ENCODE measurements at regions not wholly inside any gene's neighbourhood (a gene's known extent, or its start where the extent isn't known, plus 50 kb on each side); places are given as distances from the start of the nearest gene placed in this dataset.
"Not testable (repeated sequence)": the region's sequence is repeated elsewhere in the genome, so short reads cannot be mapped to it uniquely, and the experiment has no call there.

DNA sequence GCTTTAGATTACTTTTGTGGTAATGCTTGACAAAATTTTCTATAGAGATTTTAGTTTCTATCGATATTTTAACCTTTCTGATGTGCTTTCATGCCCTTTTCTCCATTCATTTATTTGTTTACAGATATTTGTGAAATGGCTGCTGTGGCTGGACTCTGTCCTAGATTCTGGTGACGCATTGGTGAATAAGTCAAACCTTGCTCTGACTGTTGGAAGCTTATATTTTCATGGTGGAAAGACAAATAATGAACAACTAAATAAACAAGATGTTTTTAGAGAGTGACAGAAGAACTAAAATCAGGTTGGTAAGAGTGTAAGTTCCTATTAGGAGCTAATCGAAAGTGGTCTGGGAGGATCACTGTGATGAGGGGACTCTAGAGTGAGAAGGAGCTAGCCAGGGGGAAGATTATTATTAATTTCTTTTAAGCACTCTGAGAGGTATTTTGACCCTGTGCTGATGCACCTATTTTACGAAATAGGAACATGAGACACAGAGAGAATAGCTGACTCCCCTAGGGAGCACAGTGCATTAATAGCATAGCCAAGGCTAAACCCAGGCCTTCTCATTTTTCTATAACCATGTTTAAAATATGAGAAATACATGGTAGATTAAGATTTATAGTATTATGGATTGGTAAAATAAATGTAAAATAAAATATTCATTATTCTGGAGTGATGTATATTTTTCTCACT, 411.9 kb upstream of the ARRDC3 start:
- DNase-seq (ENCODE audit: extremely low read depth, low read depth): no peak
- TF ChIP-seq, protein P1, sequence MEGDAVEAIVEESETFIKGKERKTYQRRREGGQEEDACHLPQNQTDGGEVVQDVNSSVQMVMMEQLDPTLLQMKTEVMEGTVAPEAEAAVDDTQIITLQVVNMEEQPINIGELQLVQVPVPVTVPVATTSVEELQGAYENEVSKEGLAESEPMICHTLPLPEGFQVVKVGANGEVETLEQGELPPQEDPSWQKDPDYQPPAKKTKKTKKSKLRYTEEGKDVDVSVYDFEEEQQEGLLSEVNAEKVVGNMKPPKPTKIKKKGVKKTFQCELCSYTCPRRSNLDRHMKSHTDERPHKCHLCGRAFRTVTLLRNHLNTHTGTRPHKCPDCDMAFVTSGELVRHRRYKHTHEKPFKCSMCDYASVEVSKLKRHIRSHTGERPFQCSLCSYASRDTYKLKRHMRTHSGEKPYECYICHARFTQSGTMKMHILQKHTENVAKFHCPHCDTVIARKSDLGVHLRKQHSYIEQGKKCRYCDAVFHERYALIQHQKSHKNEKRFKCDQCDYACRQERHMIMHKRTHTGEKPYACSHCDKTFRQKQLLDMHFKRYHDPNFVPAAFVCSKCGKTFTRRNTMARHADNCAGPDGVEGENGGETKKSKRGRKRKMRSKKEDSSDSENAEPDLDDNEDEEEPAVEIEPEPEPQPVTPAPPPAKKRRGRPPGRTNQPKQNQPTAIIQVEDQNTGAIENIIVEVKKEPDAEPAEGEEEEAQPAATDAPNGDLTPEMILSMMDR (IDR thresholded peaks at IDR 0.05; ENCODE audit: low read depth, low read length): no peak

- TF ChIP-seq, protein P1 (IDR thresholded peaks at IDR 0.05; ENCODE audit: low read depth, low read length): no peak
- no peak for DNase-seq (ENCODE audit: extremely low read depth, low read depth)
Measured at GRCh38 chr5:91794455-91794854, 411.3 kb upstream of the ARRDC3 start.

- TF ChIP-seq, protein P1 (IDR thresholded peaks at IDR 0.05; ENCODE audit: low read depth, low read length): no peak
- DNase-seq (ENCODE audit: extremely low read depth, low read depth): no peak
Measured at GRCh38 chr5:91787718-91788117, 404.6 kb upstream of the ARRDC3 start.

DNA sequence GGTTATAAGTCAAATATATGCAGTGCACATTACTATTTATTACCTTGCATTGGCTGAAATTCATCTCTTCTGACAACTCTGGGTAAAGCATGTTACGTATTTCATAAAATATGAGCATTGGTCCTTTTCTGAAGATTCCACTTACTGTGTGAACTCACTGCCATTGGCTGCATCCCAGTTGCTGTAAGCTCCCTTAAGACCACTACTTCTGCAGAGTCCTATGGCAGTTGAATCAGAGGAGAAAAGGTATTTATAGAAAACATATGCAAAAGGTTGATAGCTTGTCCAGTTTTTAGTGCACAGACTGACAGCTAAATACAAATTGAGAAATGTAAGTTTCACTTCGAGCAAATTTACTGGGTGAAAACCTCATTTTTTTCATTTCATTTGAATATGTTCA, 394.6 kb upstream of the ARRDC3 start:
- TF ChIP-seq, protein P1 (IDR thresholded peaks at IDR 0.05; ENCODE audit: low read depth, low read length): no peak
- no peak for DNase-seq (ENCODE audit: extremely low read depth, low read depth)

GRCh38 chr5:91776249-91776648, 393.1 kb upstream of the ARRDC3 start:
- TF ChIP-seq, protein P1 (IDR thresholded peaks at IDR 0.05; ENCODE audit: low read depth, low read length): no peak
- no peak for DNase-seq (ENCODE audit: extremely low read depth, low read depth)

- DNase-seq (ENCODE audit: extremely low read depth, low read depth): no peak
- TF ChIP-seq, protein P1 (IDR thresholded peaks at IDR 0.05; ENCODE audit: low read depth, low read length): no peak
Measured at GRCh38 chr5:91770400-91770799, 387.3 kb upstream of the ARRDC3 start.

- DNase-seq (ENCODE audit: extremely low read depth, low read depth): not testable (repeated sequence)
Measured at GRCh38 chr5:91757383-91757782, 374.3 kb upstream of the ARRDC3 start.

- TF ChIP-seq, protein P1 (IDR thresholded peaks at IDR 0.05; ENCODE audit: low read depth, low read length): no peak
- no peak for DNase-seq (ENCODE audit: extremely low read depth, low read depth)
Measured at GRCh38 chr5:91754990-91755389, 371.9 kb upstream of the ARRDC3 start.

DNA sequence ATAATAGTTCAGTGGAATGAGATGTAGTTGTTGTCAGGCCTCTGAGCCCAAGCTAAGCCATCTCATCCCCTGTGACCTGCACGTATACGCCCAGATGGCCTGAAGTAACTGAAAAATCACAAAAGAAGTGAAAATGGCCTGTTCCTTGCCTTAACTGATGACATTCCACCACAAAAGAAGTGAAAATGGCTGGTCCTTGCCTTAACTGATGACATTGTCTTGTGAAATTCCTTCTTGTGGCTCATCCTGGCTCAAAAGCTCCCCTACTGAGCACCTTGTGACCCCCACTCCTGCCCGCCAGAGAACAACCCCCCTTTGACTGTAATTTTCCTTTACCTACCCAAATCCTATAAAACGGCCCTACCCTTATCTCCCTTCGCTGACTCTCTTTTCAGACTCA, 361.4 kb upstream of the ARRDC3 start:
- DNase-seq (ENCODE audit: extremely low read depth, low read depth): not testable (repeated sequence)
